Bronchial epithelial cell (primary cell): ENCODE measurements at regions not wholly inside any gene's neighbourhood (a gene's known extent, or its start where the extent isn't known, plus 50 kb on each side); places are given as distances from the start of the nearest gene placed in this dataset.

Source experiments
- DNase-seq: peaks from one replicate; pipeline ENCODE4 v3.0.0-alpha.2; 2010; ENCODE audit warnings: low read depth
- FAIRE-seq: peaks from 2 replicates; lab custom pipeline; 2011; peaks lifted over from hg19 to GRCh38; lab: Jason Lieb, UNC
- H3K27me3 ChIP-seq: 2 replicates; pipeline ENCODE4 v1.5.1; 2011; ENCODE audit warnings: low read length; ENCODE audit not compliant: control insufficient read depth, insufficient read depth
- H3K36me3 ChIP-seq: 2 replicates; pipeline ENCODE4 v1.5.1; 2011; ENCODE audit warnings: low read length; ENCODE audit not compliant: control insufficient read depth, insufficient read depth
- H3K4me3 ChIP-seq: 2 replicates; pipeline ENCODE4 v1.5.1; 2011; ENCODE audit warnings: mild to moderate bottlenecking, low read depth, low read length, control low read depth
- CTCF ChIP-seq: IDR thresholded peaks from 2 replicates; pipeline ENCODE4 v1.5.1; 2011; ENCODE audit warnings: mild to moderate bottlenecking, moderate library complexity, low read length, control low read depth, inconsistent platforms; ENCODE audit not compliant: insufficient read depth, severe bottlenecking

- Histone ChIP-seq H3K27me3 (no peaks in the 10 kb centered on the region), H3K4me3 (no peak overlapping the region), H3K36me3 (no peaks in the 10 kb centered on the region)
- FAIRE-seq (no peak), DNase-seq (peak; percentile 92)
- no peak for TF ChIP-seq CTCF
These were observed 1209.3 kb upstream of the C9orf72 start for GRCh38 chr9:28782630-28783029.

GRCh38 chr9:28792716-28793115 is 1219.4 kb upstream of the C9orf72 start:
- Histone ChIP-seq H3K27me3 (no peaks in the 10 kb centered on the region), H3K36me3 (no peaks in the 10 kb centered on the region), H3K4me3 (no peak overlapping the region)
- TF ChIP-seq CTCF: no peak
- FAIRE-seq (no peak), DNase-seq (peak; percentile 49)

- FAIRE-seq (no peak), DNase-seq (no peak)
- TF ChIP-seq CTCF: no peak
- Histone ChIP-seq H3K27me3 (no peaks in the 10 kb centered on the region), H3K36me3 (no peaks in the 10 kb centered on the region), H3K4me3 (no peak overlapping the region)
These were observed 1226.6 kb upstream of the C9orf72 start for GRCh38 chr9:28799876-28800275.

GRCh38 chr9:28801144-28801799 is 1228.0 kb upstream of the C9orf72 start:
- Histone ChIP-seq H3K4me3 (no peak overlapping the region), H3K27me3 (no peaks in the 10 kb centered on the region), H3K36me3 (no peaks in the 10 kb centered on the region)
- DNase-seq (peak; percentile 81), FAIRE-seq (no peak)
- no peak for TF ChIP-seq CTCF

GRCh38 chr9:28805197-28805596 is 1231.9 kb upstream of the C9orf72 start:
- FAIRE-seq (no peak), DNase-seq (no peak)

More at GRCh38 chr9:28805197-28805596, 1231.9 kb upstream of the C9orf72 start:
- no peaks in the 10 kb centered on the region for H3K27me3 ChIP-seq
- no peak overlapping the region for H3K4me3 ChIP-seq
- no peak for TF ChIP-seq CTCF
- no peaks in the 10 kb centered on the region for H3K36me3 ChIP-seq
